ENCODE measurements at regions not wholly inside any gene's neighbourhood (a gene's known extent, or its start where the extent isn't known, plus 50 kb on each side); places are given as distances from the start of the nearest gene placed in this dataset.

GRCh38 chr13:43990021-43990420 lies 110.3 kb downstream of the LACC1 start:
- Histone ChIP-seq H3K36me3 (ENCODE audit: control insufficient read depth in 2 of 2, insufficient read depth in 1 of 2, low read length in 2 of 2) (no peaks in the 10 kb centered on the region), H3K4me1 (ENCODE audit: control insufficient read depth, insufficient read depth, low read length) (peaks cover 13% of the 10 kb centered on the region), H3K9me3 (ENCODE audit: control insufficient read depth, insufficient read depth, low read depth, low read length) (no peaks in the 10 kb centered on the region), H3K4me3 (ENCODE audit: low read depth, low read length) (no peak overlapping the region), H3K27ac (ENCODE audit: extremely low read depth, low read depth, low read length) (no peak overlapping the region)
- no peak for TF ChIP-seq ZNF366 (tag by site-specific recombination; conservative IDR thresholded peaks at IDR 0.05)
- TF ChIP-seq ZNF292 (tag by site-specific recombination; IDR thresholded peaks at IDR 0.05; ENCODE audit: borderline replicate concordance, low read depth): no peak
- no peak for TF ChIP-seq ZNF549 (tag by site-specific recombination; IDR thresholded peaks at IDR 0.05)
- TF ChIP-seq ZNF23 (tag by site-specific recombination; IDR thresholded peaks at IDR 0.05; ENCODE audit: borderline replicate concordance): no peak
- no peak for TF ChIP-seq ZIC2 (tag by site-specific recombination; IDR thresholded peaks at IDR 0.05)
- no peak for TF ChIP-seq ZNF621 (tag by site-specific recombination; IDR thresholded peaks at IDR 0.05)
- TF ChIP-seq ZNF560 (tag by site-specific recombination; IDR thresholded peaks at IDR 0.05; ENCODE audit: borderline replicate concordance): no peak
- no peak for TF ChIP-seq ZNF596 (tag by site-specific recombination; IDR thresholded peaks at IDR 0.05)
- no peak for TF ChIP-seq ZNF214 (tag by site-specific recombination; IDR thresholded peaks at IDR 0.05; ENCODE audit: borderline replicate concordance)
- TF ChIP-seq BCL6B (tag by site-specific recombination; IDR thresholded peaks at IDR 0.05): no peak
- TF ChIP-seq ZNF112 (tag by site-specific recombination; IDR thresholded peaks at IDR 0.05): no peak
- TF ChIP-seq ZNF529 (tag by site-specific recombination; IDR thresholded peaks at IDR 0.05; ENCODE audit: insufficient replicate concordance): no peak
- ChIA-PET POLR2A (no interaction called here), CTCF (no interaction called here)

- Histone ChIP-seq H3K4me1 (ENCODE audit: control insufficient read depth, insufficient read depth, low read length) (peaks cover 9% of the 10 kb centered on the region), H3K4me3 (ENCODE audit: low read depth, low read length) (no peak overlapping the region), H3K27ac (ENCODE audit: extremely low read depth, low read depth, low read length) (no peak overlapping the region), H3K9me3 (ENCODE audit: control insufficient read depth, insufficient read depth, low read depth, low read length) (no peaks in the 10 kb centered on the region; the same call in 1 of the 2 replicates), H3K36me3 (ENCODE audit: control insufficient read depth in 2 of 2, insufficient read depth in 1 of 2, low read length in 2 of 2) (no peaks in the 10 kb centered on the region)
- TF ChIP-seq ZNF37A (tag by site-specific recombination; IDR thresholded peaks at IDR 0.05): no peak
- TF ChIP-seq MZF1 (tag by site-specific recombination; IDR thresholded peaks at IDR 0.05; ENCODE audit: borderline replicate concordance): no peak
- TF ChIP-seq ZNF19 (tag by site-specific recombination; IDR thresholded peaks at IDR 0.05; ENCODE audit: low read depth): no peak
- TF ChIP-seq GLI2 (tag by site-specific recombination; IDR thresholded peaks at IDR 0.05; ENCODE audit: borderline replicate concordance, low read depth): no peak
- no peak for TF ChIP-seq FEZF1 (tag by site-specific recombination; IDR thresholded peaks at IDR 0.05)
- TF ChIP-seq ZNF239 (tag by site-specific recombination; IDR thresholded peaks at IDR 0.05): no peak
- no peak for TF ChIP-seq ZNF248 (tag by site-specific recombination; IDR thresholded peaks at IDR 0.05)
- TF ChIP-seq ZNF394 (tag by site-specific recombination; IDR thresholded peaks at IDR 0.05; ENCODE audit: borderline replicate concordance): no peak
- no peak for TF ChIP-seq EGR2 (tag by site-specific recombination; IDR thresholded peaks at IDR 0.05; ENCODE audit: low read depth)
- TF ChIP-seq ZNF626 (tag by site-specific recombination; IDR thresholded peaks at IDR 0.05): no peak
- no peak for TF ChIP-seq ZBTB1 (tag by site-specific recombination; IDR thresholded peaks at IDR 0.05)
- no peak for TF ChIP-seq ZNF223 (tag by site-specific recombination; IDR thresholded peaks at IDR 0.05)
- no peak for TF ChIP-seq HOXC10 (CRISPR knock-in tag; IDR thresholded peaks at IDR 0.05)
- no peak for TF ChIP-seq KLF10 (tag by site-specific recombination; IDR thresholded peaks at IDR 0.05)
- no peak for TF ChIP-seq MEIS1 (CRISPR knock-in tag; IDR thresholded peaks at IDR 0.05; ENCODE audit: borderline replicate concordance)
- POLR2A ChIA-PET: no interaction called here
- CTCF ChIA-PET: no interaction called here
Observed at GRCh38 chr13:43990829-43991228, 111.1 kb downstream of the LACC1 start.
